ENCODE measurements at regions not wholly inside any gene's neighbourhood (a gene's known extent, or its start where the extent isn't known, plus 50 kb on each side); places are given as distances from the start of the nearest gene placed in this dataset.

GRCh38 chr14:87018294-87018693 lies 974.7 kb downstream of the GALC start (continued):
- no peak for TF ChIP-seq E2F8 (IDR thresholded peaks at IDR 0.05; ENCODE audit: low read depth, partially characterized antibody)

- 2% methylated on average over 2 of the region's 2 CpGs for WGBS (ENCODE audit: insufficient coverage, insufficient replicate concordance, low lambda C conversion rate, missing lambda C conversion rate)
- ChIA-PET SMC1A (ENCODE audit: uncharacterized antibody, unreplicated experiment) (no interaction called here), RAD21 (ENCODE audit: unreplicated experiment) (no interaction called here), CTCF (interaction anchor here (1.0 kb wide), 2 partner anchors 16 to 17 kb away, joined by 3 to 4 read pairs; no protein-coding TSS in a partner anchor), POLR2A (no interaction called here)
- FAIRE-seq (no peak), ATAC-seq (no peak), DNase-seq (ENCODE audit: low read depth, low spot score) (no peak)
- H3K79me2 ChIP-seq (ENCODE audit: control insufficient read depth, insufficient read depth, low read length), result no peaks in the 10 kb centered on the region
- no peak overlapping the region for H2AFZ ChIP-seq (ENCODE audit: control insufficient read depth, low read depth, low read length)
- no peaks in the 10 kb centered on the region for H3K27me3 ChIP-seq (replicated peaks in 1 of 2; ENCODE audit: control insufficient read depth in 2 of 2, insufficient read depth in 2 of 2, low read length in 1 of 2)
- no peak overlapping the region for H3K9ac ChIP-seq (ENCODE audit: control insufficient read depth, insufficient read depth, low read length)
- H4K20me1 ChIP-seq (ENCODE audit: control insufficient read depth, insufficient read depth), result no peaks in the 10 kb centered on the region
- no peak overlapping the region for H3K27ac ChIP-seq (ENCODE audit: control insufficient read depth, insufficient read depth)
- no peak overlapping the region for H3K4me2 ChIP-seq (ENCODE audit: control insufficient read depth, insufficient read depth)
- in situ Hi-C loops (cut with MboI), result no loop called here
- BruUV-seq (replicated peaks), result no TSS peak
- H3K4me3 ChIP-seq, result no peak overlapping the region
- H3K9me3 ChIP-seq (replicated peaks; ENCODE audit: control insufficient read depth, insufficient read depth, low read length), result no peaks in the 10 kb centered on the region
- no peaks in the 10 kb centered on the region for H3K36me3 ChIP-seq (ENCODE audit: control insufficient read depth in 2 of 2, insufficient read depth in 2 of 2, low read length in 1 of 2)
- intact Hi-C loops (cut with micrococcal nuclease; ENCODE audit: unreplicated experiment), result no loop called here
- no peaks in the 10 kb centered on the region for H3K4me1 ChIP-seq (ENCODE audit: control insufficient read depth, insufficient read depth, low read length)
- TF ChIP-seq CBFB (IDR thresholded peaks at IDR 0.05; ENCODE audit: low read depth) (no peak), HSF1 (IDR thresholded peaks at IDR 0.05; ENCODE audit: low read depth, low read length) (no peak), RFX5 (IDR thresholded peaks at IDR 0.05; ENCODE audit: low read depth, low read length) (no peak), FOXK2 (IDR thresholded peaks at IDR 0.05) (no peak), NFXL1 (IDR thresholded peaks at IDR 0.05; ENCODE audit: borderline replicate concordance) (no peak), SMAD1 (IDR thresholded peaks at IDR 0.05; ENCODE audit: low read depth, partially characterized antibody) (no peak), BMI1 (IDR thresholded peaks at IDR 0.05; ENCODE audit: borderline replicate concordance) (no peak), CBX5 (IDR thresholded peaks at IDR 0.05; ENCODE audit: low read depth) (no peak), SREBF2 (IDR thresholded peaks at IDR 0.05; ENCODE audit: low read length) (no peak), IRF3 (IDR thresholded peaks at IDR 0.05) (no peak), ZNF687 (IDR thresholded peaks at IDR 0.05) (no peak), CREM (IDR thresholded peaks at IDR 0.05; ENCODE audit: low read depth) (no peak), RAD51 (IDR thresholded peaks at IDR 0.05) (no peak), ZNF217 (IDR thresholded peaks at IDR 0.05) (no peak)
Measured at GRCh38 chr14:87017335-87017734, 975.6 kb downstream of the GALC start.
